ENCODE measurements at regions not wholly inside any gene's neighbourhood (a gene's known extent, or its start where the extent isn't known, plus 50 kb on each side); places are given as distances from the start of the nearest gene placed in this dataset.

DNA sequence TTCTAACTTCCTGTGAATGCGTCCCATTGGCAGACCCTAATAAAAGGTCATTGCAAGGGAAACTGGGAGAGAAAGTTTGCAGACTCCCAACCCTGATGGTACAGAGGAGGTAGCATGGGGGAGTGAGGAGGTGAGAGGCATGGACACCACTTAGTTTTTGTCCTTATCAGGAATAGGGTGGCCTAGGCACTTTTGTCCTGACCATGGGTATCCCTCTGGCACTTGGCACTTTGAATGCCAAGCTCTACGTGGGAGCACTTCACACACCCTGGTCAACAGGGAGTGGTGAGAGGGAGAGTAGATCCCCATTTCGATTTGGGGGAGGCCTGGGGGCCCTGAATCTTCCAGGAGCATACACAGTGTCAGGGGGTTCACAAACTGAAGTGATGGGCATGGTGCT lies 75.6 kb upstream of the SH3PXD2B start:
- no peak overlapping the region for H3K27ac ChIP-seq
- peaks cover 16 to 32% (median 24%) of the 10 kb centered on the region in 3 donors for H3K4me1 ChIP-seq
- intact Hi-C loops (cut with DNase I) = no loop called here
- TF ChIP-seq, protein P1, sequence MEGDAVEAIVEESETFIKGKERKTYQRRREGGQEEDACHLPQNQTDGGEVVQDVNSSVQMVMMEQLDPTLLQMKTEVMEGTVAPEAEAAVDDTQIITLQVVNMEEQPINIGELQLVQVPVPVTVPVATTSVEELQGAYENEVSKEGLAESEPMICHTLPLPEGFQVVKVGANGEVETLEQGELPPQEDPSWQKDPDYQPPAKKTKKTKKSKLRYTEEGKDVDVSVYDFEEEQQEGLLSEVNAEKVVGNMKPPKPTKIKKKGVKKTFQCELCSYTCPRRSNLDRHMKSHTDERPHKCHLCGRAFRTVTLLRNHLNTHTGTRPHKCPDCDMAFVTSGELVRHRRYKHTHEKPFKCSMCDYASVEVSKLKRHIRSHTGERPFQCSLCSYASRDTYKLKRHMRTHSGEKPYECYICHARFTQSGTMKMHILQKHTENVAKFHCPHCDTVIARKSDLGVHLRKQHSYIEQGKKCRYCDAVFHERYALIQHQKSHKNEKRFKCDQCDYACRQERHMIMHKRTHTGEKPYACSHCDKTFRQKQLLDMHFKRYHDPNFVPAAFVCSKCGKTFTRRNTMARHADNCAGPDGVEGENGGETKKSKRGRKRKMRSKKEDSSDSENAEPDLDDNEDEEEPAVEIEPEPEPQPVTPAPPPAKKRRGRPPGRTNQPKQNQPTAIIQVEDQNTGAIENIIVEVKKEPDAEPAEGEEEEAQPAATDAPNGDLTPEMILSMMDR (IDR thresholded peaks at IDR 0.05) = no peak
- no peak for TF ChIP-seq POLR2A (IDR thresholded peaks at IDR 0.05)
- H3K36me3 ChIP-seq = no peaks in the 10 kb centered on the region
- H3K27me3 ChIP-seq = no peaks in the 10 kb centered on the region
- DNase-seq = no peak
- H3K4me3 ChIP-seq = no peak overlapping the region
- WGBS, 2 donors = 36 to 75% methylated on average over 2 to 3 of the region's 3 CpGs
- no peaks in the 10 kb centered on the region for H3K9me3 ChIP-seq

DNA sequence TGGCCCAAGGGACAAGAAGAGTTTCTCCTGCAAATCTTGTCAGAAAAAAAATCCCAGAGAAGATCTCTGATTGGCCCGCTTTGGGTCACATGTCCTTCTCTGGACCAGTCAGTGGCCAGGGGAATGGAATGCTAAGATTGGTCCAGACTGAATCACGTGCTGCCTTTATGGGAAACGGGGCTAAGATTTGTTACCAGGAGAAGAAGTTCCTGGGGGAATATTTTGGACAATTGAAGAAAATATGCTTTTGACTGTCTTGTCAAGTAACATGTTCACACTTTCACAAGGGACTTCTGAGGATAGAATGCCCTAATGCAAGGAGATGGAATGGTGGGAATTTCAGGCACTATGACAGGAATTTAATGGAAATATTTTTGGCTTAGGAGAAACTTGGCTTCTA lies 74.1 kb upstream of the SH3PXD2B start:
- H3K27ac ChIP-seq = peak overlapping the region in 1 of 4 donors; percentile 29

DNA sequence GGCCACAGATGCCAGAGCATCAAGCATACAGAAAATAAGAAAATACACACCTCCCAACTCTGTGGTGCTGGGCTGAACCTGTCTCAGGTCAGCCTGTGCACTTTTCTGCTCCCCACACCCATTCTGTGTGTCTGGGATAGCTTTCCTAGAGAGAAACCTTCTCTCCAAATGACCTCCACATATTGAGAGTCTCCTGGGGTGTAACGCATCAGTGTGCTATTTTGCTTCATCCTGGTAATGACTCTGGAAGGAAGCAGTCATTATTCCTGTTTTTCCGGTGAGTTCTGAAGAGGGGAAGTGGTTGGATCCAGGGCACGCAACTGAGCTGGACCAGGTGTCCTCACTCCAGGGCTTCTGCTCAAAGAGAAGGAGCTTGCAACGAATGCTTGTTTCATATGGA lies 73.2 kb upstream of the SH3PXD2B start:
- no peak for TF ChIP-seq POLR2A (IDR thresholded peaks at IDR 0.05)
- TF ChIP-seq, protein P1 (IDR thresholded peaks at IDR 0.05) = no peak
- intact Hi-C loops (cut with DNase I) = no loop called here
- DNase-seq = no peak
- Histone ChIP-seq H3K9me3 (no peaks in the 10 kb centered on the region), H3K4me3 (no peak overlapping the region), H3K36me3 (no peaks in the 10 kb centered on the region), H3K27ac (no peak overlapping the region), H3K4me1 (peaks cover 0 to 16% (median under 1%) of the 10 kb centered on the region in 3 donors), H3K27me3 (no peaks in the 10 kb centered on the region)
- 70 to 80% methylated on average over 2 to 4 of the region's 4 CpGs for WGBS, 2 donors

More for the DNA sequence above, 74.1 kb upstream of the SH3PXD2B start:
- TF ChIP-seq, protein P1 (IDR thresholded peaks at IDR 0.05) = no peak
- no peak for TF ChIP-seq POLR2A (IDR thresholded peaks at IDR 0.05)
- DNase-seq = no peak
- H3K27me3 ChIP-seq = no peaks in the 10 kb centered on the region
- H3K9me3 ChIP-seq = no peaks in the 10 kb centered on the region
- 50 to 68% methylated on average over 3 of the region's 3 CpGs for WGBS, 2 donors
- H3K36me3 ChIP-seq = no peaks in the 10 kb centered on the region
- H3K4me1 ChIP-seq = peaks cover 1 to 21% (median 9%) of the 10 kb centered on the region in 3 donors
- H3K4me3 ChIP-seq = no peak overlapping the region
- intact Hi-C loops (cut with DNase I) = no loop called here

DNA sequence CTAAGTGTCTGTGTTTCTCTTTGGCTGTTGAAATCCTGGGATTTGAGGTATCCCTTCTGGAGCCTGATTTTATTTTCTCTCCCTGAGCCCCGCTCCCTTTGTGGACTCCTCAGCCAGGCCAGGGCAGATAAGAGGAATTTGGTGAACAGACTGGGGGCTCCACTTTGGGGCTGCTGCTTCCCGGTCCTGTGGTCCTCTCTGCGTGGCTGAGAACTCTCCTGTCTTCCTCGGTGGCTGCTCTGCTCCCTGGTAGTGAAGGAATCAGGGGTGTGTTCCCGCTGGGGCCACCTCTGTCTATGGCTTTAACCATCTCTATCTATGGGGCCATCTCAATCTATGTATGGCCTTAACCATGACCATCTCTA lies 71.7 kb upstream of the SH3PXD2B start:
- Histone ChIP-seq H3K36me3 (no peaks in the 10 kb centered on the region), H3K4me3 (no peak overlapping the region), H3K27ac (peak overlapping the region in 3 of 4 donors; percentile 33 to 53 (median 38)), H3K9me3 (peaks cover 0 to 12% (median 6%) of the 10 kb centered on the region in 3 donors), H3K4me1 (peaks cover 0 to 13% (median 0%) of the 10 kb centered on the region in 3 donors), H3K27me3 (no peaks in the 10 kb centered on the region)
- no peak for DNase-seq
- 67 to 74% methylated on average over 3 to 5 of the region's 5 CpGs for WGBS, 2 donors
- TF ChIP-seq, protein P1 (IDR thresholded peaks at IDR 0.05) = no peak
- TF ChIP-seq POLR2A (IDR thresholded peaks at IDR 0.05) = no peak
- intact Hi-C loops (cut with DNase I) = no loop called here

DNA sequence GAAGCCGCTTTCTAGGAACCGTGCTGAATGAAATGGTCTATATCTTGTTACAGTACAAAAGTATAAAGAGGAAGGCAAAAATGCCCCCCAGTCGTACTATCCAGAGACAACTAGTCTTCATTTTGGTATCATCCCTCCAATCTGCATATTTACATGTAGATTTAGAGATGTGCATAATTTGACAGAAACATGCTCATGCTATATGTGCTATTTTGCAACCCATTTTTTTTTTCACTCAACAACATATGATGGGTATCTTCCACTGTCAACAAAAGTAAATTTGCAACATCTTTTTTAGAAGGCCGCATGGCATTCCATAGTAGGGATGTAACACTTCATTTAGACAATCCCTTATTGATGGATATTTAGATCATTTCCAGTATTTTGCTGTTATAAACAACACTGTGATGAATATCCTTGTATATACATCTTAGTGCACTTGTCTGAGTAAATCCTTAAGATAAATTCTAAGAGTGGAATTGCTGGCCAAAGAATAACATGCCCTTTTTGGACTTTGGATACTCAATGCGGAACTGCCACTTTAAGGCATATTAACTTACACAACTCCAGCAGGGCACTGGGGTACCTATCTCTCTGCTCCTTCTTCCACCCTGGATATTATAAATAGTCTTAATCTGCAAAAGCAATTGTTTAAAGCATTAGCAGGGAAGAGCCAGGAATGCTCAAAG lies 71.1 kb upstream of the SH3PXD2B start:
- Histone ChIP-seq H3K27me3 (no peaks in the 10 kb centered on the region), H3K4me3 (no peak overlapping the region), H3K9me3 (peaks cover 0 to 15% (median 6%) of the 10 kb centered on the region in 3 donors), H3K4me1 (peaks cover 0 to 13% (median 0%) of the 10 kb centered on the region in 3 donors), H3K27ac (peak overlapping the region in 3 of 4 donors; percentile 38 to 53 (median 40)), H3K36me3 (no peaks in the 10 kb centered on the region)
- DNase-seq = no peak
- 79 to 88% methylated on average over 5 of the region's 5 CpGs for WGBS, 2 donors
- intact Hi-C loops (cut with DNase I) = no loop called here
- TF ChIP-seq, protein P1 (IDR thresholded peaks at IDR 0.05) = no peak
- no peak for TF ChIP-seq POLR2A (IDR thresholded peaks at IDR 0.05)

Measured in esophagus squamous epithelium (tissue), 5 donors.